ENCODE measurements at regions not wholly inside any gene's neighbourhood (a gene's known extent, or its start where the extent isn't known, plus 50 kb on each side); places are given as distances from the start of the nearest gene placed in this dataset.

DNA sequence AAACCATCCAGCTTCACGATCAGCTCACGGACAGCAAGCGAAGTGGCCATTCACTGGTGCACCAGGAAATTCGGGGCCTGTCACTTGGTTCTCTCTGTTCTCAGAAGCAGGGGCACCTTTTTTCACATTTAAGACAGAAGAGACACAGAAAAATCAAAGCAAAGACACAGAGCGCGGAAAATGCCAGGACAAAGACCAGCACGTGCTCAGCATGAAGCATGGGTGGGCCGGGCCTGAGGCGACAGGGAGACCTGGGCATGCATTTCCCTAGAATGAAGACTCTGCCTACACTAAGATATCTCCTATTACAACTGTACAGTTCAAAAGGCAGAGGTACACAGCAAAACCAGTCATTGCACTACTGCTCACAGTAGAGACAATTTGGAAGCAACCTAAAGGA is 117.4 kb upstream of the ID2 start:
- no peak overlapping the region for H3K27ac ChIP-seq
- no peak overlapping the region for H3K4me3 ChIP-seq (ENCODE audit: low read depth, low read length)

GRCh38 chr2:8565399-8566154 is 116.3 kb upstream of the ID2 start:
- TF ChIP-seq CTCF (IDR thresholded peaks at IDR 0.05): no peak
- Histone ChIP-seq H3K4me2 (ENCODE audit: low read length) (no peak overlapping the region), H3K79me2 (peaks cover 6% of the 10 kb centered on the region), H3K9ac (no peak overlapping the region), H3K9me3 (ENCODE audit: control insufficient read depth, low read length) (no peaks in the 10 kb centered on the region), H3K27me3 (ENCODE audit: control insufficient read depth, insufficient read depth, low read length) (no peaks in the 10 kb centered on the region), H2AFZ (no peak overlapping the region), H3K27ac (no peak overlapping the region), H3K36me3 (ENCODE audit: control insufficient read depth, insufficient read depth, low read length) (no peaks in the 10 kb centered on the region), H3K4me1 (peaks cover 27% of the 10 kb centered on the region), H3K4me3 (ENCODE audit: low read depth, low read length) (no peak overlapping the region)

More for the DNA sequence above, 117.4 kb upstream of the ID2 start:
- Histone ChIP-seq H3K4me1 (peaks cover 27% of the 10 kb centered on the region), H3K4me2 (ENCODE audit: low read length) (no peak overlapping the region), H3K36me3 (ENCODE audit: control insufficient read depth, insufficient read depth, low read length) (no peaks in the 10 kb centered on the region), H3K27me3 (ENCODE audit: control insufficient read depth, insufficient read depth, low read length) (no peaks in the 10 kb centered on the region), H3K9ac (no peak overlapping the region), H2AFZ (no peak overlapping the region), H3K9me3 (ENCODE audit: control insufficient read depth, low read length) (no peaks in the 10 kb centered on the region), H3K79me2 (peaks cover 3% of the 10 kb centered on the region)
- no peak for TF ChIP-seq CTCF (IDR thresholded peaks at IDR 0.05)

GRCh38 chr2:8566155-8566670 is 115.6 kb upstream of the ID2 start:
- H3K36me3 ChIP-seq (ENCODE audit: control insufficient read depth, insufficient read depth, low read length): no peaks in the 10 kb centered on the region
- no peak overlapping the region for H3K9ac ChIP-seq
- no peak for TF ChIP-seq CTCF (IDR thresholded peaks at IDR 0.05)
- no peak overlapping the region for H3K4me2 ChIP-seq (ENCODE audit: low read length)
- no peaks in the 10 kb centered on the region for H3K27me3 ChIP-seq (ENCODE audit: control insufficient read depth, insufficient read depth, low read length)
- H3K9me3 ChIP-seq (ENCODE audit: control insufficient read depth, low read length): no peaks in the 10 kb centered on the region
- H3K79me2 ChIP-seq: peaks cover 10% of the 10 kb centered on the region
- no peak overlapping the region for H3K27ac ChIP-seq
- no peak overlapping the region for H3K4me3 ChIP-seq (ENCODE audit: low read depth, low read length)
- no peak overlapping the region for H2AFZ ChIP-seq
- peaks cover 27% of the 10 kb centered on the region for H3K4me1 ChIP-seq

DNA sequence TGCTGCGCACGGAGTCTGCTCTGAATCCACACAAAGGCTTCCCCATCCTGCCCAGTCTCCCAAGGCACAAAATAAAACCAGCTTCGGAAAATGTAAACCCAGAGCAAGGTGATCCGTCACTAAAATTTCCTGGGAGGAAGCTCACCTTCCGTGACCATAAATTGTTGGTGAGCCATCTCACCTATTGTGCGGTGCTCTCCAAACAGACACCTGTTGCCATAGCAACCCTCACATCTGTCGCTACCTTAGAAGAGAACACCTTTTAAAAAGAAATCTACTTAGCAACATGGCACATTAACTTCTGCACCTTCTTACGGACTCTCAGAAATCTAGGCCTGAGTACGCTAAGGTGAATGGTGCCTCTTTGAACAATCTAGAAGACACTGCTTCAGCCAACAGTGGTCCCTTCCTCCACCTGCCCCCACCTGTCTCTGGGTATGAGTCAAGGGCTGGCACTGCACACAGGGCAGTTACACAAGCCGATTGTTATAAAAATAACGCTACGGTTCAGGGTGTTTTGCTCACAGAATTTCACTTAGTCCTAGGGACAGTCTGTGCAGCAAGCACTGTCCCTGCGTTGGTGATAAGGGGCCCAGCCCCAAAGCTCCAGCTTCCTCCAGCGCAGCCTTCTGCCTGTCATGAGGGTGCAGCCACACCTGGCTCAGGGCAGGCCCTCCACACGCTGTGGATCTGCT is 114.9 kb upstream of the ID2 start:
- H3K4me2 ChIP-seq (ENCODE audit: low read length): no peak overlapping the region
- no peaks in the 10 kb centered on the region for H3K36me3 ChIP-seq (ENCODE audit: control insufficient read depth, insufficient read depth, low read length)
- no peaks in the 10 kb centered on the region for H3K27me3 ChIP-seq (ENCODE audit: control insufficient read depth, insufficient read depth, low read length)
- peaks cover 27% of the 10 kb centered on the region for H3K4me1 ChIP-seq
- no peaks in the 10 kb centered on the region for H3K9me3 ChIP-seq (ENCODE audit: control insufficient read depth, low read length)
- no peak overlapping the region for H3K4me3 ChIP-seq (ENCODE audit: low read depth, low read length)
- no peak overlapping the region for H3K9ac ChIP-seq
- peaks cover 12% of the 10 kb centered on the region for H3K79me2 ChIP-seq
- peak overlapping the region; percentile 72 for H3K27ac ChIP-seq
- TF ChIP-seq CTCF (IDR thresholded peaks at IDR 0.05): no peak
- H2AFZ ChIP-seq: peak overlapping the region; percentile 44

Measured in parathyroid adenoma (tissue), 2 donors.